ENCODE measurements at regions not wholly inside any gene's neighbourhood (a gene's known extent, or its start where the extent isn't known, plus 50 kb on each side); places are given as distances from the start of the nearest gene placed in this dataset.

- Histone ChIP-seq H3K9me3 (no peaks in the 10 kb centered on the region), H3K36me3 (no peaks in the 10 kb centered on the region), H3K27ac (no peak overlapping the region), H3K27me3 (no peaks in the 10 kb centered on the region), H3K4me3 (no peak overlapping the region), H3K4me1 (no peaks in the 10 kb centered on the region)
- intact Hi-C loops (cut with DNase I; ENCODE audit: low total_unique reads), result no loop called here
- DNase-seq (ENCODE audit: low spot score in 2 of 2), result no peak
- TF ChIP-seq, protein P1, sequence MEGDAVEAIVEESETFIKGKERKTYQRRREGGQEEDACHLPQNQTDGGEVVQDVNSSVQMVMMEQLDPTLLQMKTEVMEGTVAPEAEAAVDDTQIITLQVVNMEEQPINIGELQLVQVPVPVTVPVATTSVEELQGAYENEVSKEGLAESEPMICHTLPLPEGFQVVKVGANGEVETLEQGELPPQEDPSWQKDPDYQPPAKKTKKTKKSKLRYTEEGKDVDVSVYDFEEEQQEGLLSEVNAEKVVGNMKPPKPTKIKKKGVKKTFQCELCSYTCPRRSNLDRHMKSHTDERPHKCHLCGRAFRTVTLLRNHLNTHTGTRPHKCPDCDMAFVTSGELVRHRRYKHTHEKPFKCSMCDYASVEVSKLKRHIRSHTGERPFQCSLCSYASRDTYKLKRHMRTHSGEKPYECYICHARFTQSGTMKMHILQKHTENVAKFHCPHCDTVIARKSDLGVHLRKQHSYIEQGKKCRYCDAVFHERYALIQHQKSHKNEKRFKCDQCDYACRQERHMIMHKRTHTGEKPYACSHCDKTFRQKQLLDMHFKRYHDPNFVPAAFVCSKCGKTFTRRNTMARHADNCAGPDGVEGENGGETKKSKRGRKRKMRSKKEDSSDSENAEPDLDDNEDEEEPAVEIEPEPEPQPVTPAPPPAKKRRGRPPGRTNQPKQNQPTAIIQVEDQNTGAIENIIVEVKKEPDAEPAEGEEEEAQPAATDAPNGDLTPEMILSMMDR (IDR thresholded peaks at IDR 0.05), result no peak
- TF ChIP-seq POLR2A (IDR thresholded peaks at IDR 0.05), result no peak
These were observed 210.5 kb upstream of the PIK3C3 start for GRCh38 chr18:41744421-41745030.

DNA sequence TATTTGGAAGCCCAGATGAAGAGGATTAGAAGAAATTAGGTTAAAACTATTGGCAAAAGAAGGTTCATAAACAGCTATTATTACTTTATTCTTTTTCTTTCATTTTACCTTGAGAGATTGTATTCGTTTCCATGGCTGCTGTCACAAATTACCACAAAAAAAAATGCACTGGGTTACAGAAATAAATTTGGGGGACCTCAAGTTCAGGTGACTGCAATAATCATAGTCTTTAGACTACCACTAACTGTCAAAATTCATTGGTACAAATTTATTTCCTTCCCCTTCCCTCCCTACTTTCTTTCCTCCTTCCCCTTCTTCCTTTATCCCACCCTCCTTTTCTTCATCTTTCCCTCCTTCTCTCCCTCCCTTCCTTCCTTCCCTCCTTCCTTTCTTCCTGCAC is 217.8 kb upstream of the PIK3C3 start:
- H3K4me1 ChIP-seq, result no peaks in the 10 kb centered on the region
- no peak overlapping the region for H3K27ac ChIP-seq
- TF ChIP-seq POLR2AphosphoS5 (IDR thresholded peaks at IDR 0.05) (no peak), POLR2A (IDR thresholded peaks at IDR 0.05) (no peak)
- TF ChIP-seq, protein P1 (IDR thresholded peaks at IDR 0.05), result no peak
- DNase-seq (ENCODE audit: low spot score in 2 of 2), result no peak
- H3K27me3 ChIP-seq, result no peaks in the 10 kb centered on the region
- no peaks in the 10 kb centered on the region for H3K9me3 ChIP-seq
- no peak overlapping the region for H3K4me3 ChIP-seq
- intact Hi-C loops (cut with DNase I; ENCODE audit: low total_unique reads), result no loop called here
- no peaks in the 10 kb centered on the region for H3K36me3 ChIP-seq

DNA sequence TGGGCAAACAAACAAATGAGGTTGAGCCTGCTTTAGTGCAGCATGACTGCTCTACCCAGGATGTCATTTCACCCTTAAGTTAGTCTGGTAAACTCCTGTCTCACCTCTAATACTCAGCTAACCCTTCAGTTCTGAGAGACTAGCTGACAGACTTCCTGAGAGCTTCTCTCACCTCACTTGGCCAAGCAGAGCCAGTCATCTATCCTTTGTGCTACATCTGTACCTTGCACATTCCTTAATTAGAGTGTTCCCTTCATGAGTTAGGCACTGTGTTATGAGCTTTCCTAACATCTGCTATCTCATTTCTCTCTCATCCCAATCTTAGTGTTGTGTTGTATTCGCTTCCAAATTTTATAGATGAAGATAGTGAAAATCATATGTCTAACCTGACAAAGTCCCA is 220.1 kb upstream of the PIK3C3 start:
- Histone ChIP-seq H3K9me3 (no peaks in the 10 kb centered on the region), H3K36me3 (no peaks in the 10 kb centered on the region), H3K27ac (no peak overlapping the region), H3K27me3 (no peaks in the 10 kb centered on the region), H3K4me3 (no peak overlapping the region), H3K4me1 (no peaks in the 10 kb centered on the region)
- TF ChIP-seq POLR2A (IDR thresholded peaks at IDR 0.05) (no peak), POLR2AphosphoS5 (IDR thresholded peaks at IDR 0.05) (no peak)
- TF ChIP-seq, protein P1 (IDR thresholded peaks at IDR 0.05), result no peak
- DNase-seq (ENCODE audit: low spot score in 2 of 2), result no peak
- intact Hi-C loops (cut with DNase I; ENCODE audit: low total_unique reads), result no loop called here

- intact Hi-C loops (cut with DNase I; ENCODE audit: low total_unique reads), result no loop called here
- H3K27me3 ChIP-seq, result no peaks in the 10 kb centered on the region
- no peak overlapping the region for H3K27ac ChIP-seq
- H3K4me1 ChIP-seq, result no peaks in the 10 kb centered on the region
- H3K9me3 ChIP-seq, result no peaks in the 10 kb centered on the region
- TF ChIP-seq POLR2AphosphoS5 (IDR thresholded peaks at IDR 0.05) (no peak), POLR2A (IDR thresholded peaks at IDR 0.05) (no peak)
- TF ChIP-seq, protein P1 (IDR thresholded peaks at IDR 0.05), result no peak
- no peak overlapping the region for H3K4me3 ChIP-seq
- DNase-seq (ENCODE audit: low spot score in 2 of 2), result no peak
- H3K36me3 ChIP-seq, result no peaks in the 10 kb centered on the region
These were observed 222.7 kb upstream of the PIK3C3 start for GRCh38 chr18:41732356-41732755.

DNA sequence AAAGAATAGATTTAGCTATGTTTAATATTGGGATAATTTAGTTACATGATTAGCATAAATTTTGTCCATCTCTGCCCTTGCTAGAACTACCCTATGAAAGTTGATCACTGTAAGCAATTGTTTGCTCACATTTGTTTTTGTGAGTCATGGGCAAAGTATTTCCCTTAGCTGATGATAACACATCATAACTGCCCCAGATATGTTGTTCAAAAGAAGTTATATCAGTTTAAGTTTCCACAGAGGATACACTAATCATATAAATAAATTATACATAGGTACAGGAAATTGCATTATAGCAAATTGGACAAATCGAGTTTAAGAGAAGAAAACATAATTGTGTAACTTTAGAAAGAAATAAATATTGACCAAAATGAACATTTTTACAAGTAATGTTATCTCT is 223.2 kb upstream of the PIK3C3 start:
- Histone ChIP-seq H3K4me1 (no peaks in the 10 kb centered on the region), H3K27me3 (no peaks in the 10 kb centered on the region), H3K27ac (no peak overlapping the region), H3K9me3 (no peaks in the 10 kb centered on the region), H3K4me3 (no peak overlapping the region), H3K36me3 (no peaks in the 10 kb centered on the region)
- intact Hi-C loops (cut with DNase I; ENCODE audit: low total_unique reads), result no loop called here
- no peak for DNase-seq (ENCODE audit: low spot score in 2 of 2)
- no peak for TF ChIP-seq POLR2AphosphoS5 (IDR thresholded peaks at IDR 0.05)
- TF ChIP-seq POLR2A (IDR thresholded peaks at IDR 0.05), result no peak
- TF ChIP-seq, protein P1 (IDR thresholded peaks at IDR 0.05), result no peak
